Neural progenitor cell (in vitro differentiated cells): ENCODE measurements at regions not wholly inside any gene's neighbourhood (a gene's known extent, or its start where the extent isn't known, plus 50 kb on each side); places are given as distances from the start of the nearest gene placed in this dataset.
"Not testable (repeated sequence)": the region's sequence is repeated elsewhere in the genome, so short reads cannot be mapped to it uniquely, and the experiment has no call there.

ENCODE experiments used
- DNase-seq: peaks from one replicate; pipeline ENCODE4 v3.0.0-alpha.2; 2016; ENCODE audit warnings: low spot score
- H2AFZ ChIP-seq: fragments of 200-600 bp; sonication (generic); replicated peaks from 2 replicates; pipeline ENCODE4 v1.6.1; 2016; ENCODE audit warnings: antibody characterized with exemption
- H3F3A ChIP-seq: fragments of 200-600 bp; sonication (generic); 2 replicates; pipeline ENCODE4 v1.6.1; 2016; ENCODE audit warnings: antibody characterized with exemption, low read depth
- H3K27ac ChIP-seq: fragments of 200-600 bp; sonication (generic); 2 replicates; pipeline ENCODE4 v1.5.1; 2016; ENCODE audit warnings: mild to moderate bottlenecking
- H3K27me3 ChIP-seq: fragments of 200-600 bp; sonication (generic); 2 replicates; pipeline ENCODE4 v1.6.1; 2016; ENCODE audit warnings: mild to moderate bottlenecking, moderate library complexity
- H3K36me3 ChIP-seq: fragments of 200-600 bp; sonication (generic); 2 replicates; pipeline ENCODE4 v1.5.1; 2016
- H3K4me1 ChIP-seq: fragments of 200-600 bp; sonication (generic); 2 replicates; pipeline ENCODE4 v1.6.1; 2016; ENCODE audit warnings: mixed run types
- H3K4me2 ChIP-seq: fragments of 200-600 bp; sonication (generic); 2 replicates; pipeline ENCODE4 v1.6.1; 2016
- H3K4me3 ChIP-seq: fragments of 200-600 bp; sonication (generic); 2 replicates; pipeline ENCODE4 v1.5.1; 2016
- H3K79me2 ChIP-seq: fragments of 200-600 bp; sonication (generic); 2 replicates; pipeline ENCODE4 v1.6.1; 2016; ENCODE audit warnings: low read depth
- H3K9ac ChIP-seq: fragments of 200-600 bp; sonication (generic); 2 replicates; pipeline ENCODE4 v1.6.1; 2016
- H3K9me3 ChIP-seq: fragments of 200-600 bp; sonication (generic); 2 replicates; pipeline ENCODE4 v1.5.1; 2016; ENCODE audit warnings: low read depth
- H4K20me1 ChIP-seq: fragments of 200-600 bp; sonication (generic); 2 replicates; pipeline ENCODE4 v1.6.1; 2016; ENCODE audit warnings: low read depth
- H3K27ac Mint-ChIP-seq: 3 replicates; pipeline ENCODE4 v1.8.0; 2021; ENCODE audit warnings: mixed read lengths
- H3K27me3 Mint-ChIP-seq: 2 replicates; pipeline ENCODE4 v1.8.0; 2022; ENCODE audit warnings: low read depth, mild to moderate bottlenecking, inconsistent platforms, moderate library complexity, mixed read lengths; ENCODE audit not compliant: insufficient read depth
- H3K36me3 Mint-ChIP-seq: 3 replicates; pipeline ENCODE4 v1.8.0; 2021; ENCODE audit warnings: mixed read lengths
- H3K4me1 Mint-ChIP-seq: 3 replicates; pipeline ENCODE4 v1.8.0; 2021; ENCODE audit warnings: mixed read lengths
- H3K4me3 Mint-ChIP-seq: 3 replicates; pipeline ENCODE4 v1.8.0; 2021; ENCODE audit warnings: mild to moderate bottlenecking, moderate library complexity, mixed read lengths
- H3K9me3 Mint-ChIP-seq: 3 replicates; pipeline ENCODE4 v1.8.0; 2020; ENCODE audit warnings: mixed read lengths
- CTCF ChIP-seq: fragments of 200-600 bp; sonication (generic); IDR thresholded peaks from 2 replicates; pipeline ENCODE4 v1.5.1; 2017; ENCODE audit warnings: antibody characterized with exemption, mild to moderate bottlenecking
- EZH2 ChIP-seq: fragments of 200-600 bp; sonication (generic); IDR thresholded peaks from 2 replicates; pipeline ENCODE4 v1.6.1; 2017; ENCODE audit warnings: antibody characterized with exemption, mild to moderate bottlenecking, moderate library complexity
- EZH2phosphoT487 ChIP-seq: fragments of 200-600 bp; sonication (generic); IDR thresholded peaks from 2 replicates; pipeline ENCODE4 v1.6.1; 2017; ENCODE audit warnings: antibody characterized with exemption

DNA sequence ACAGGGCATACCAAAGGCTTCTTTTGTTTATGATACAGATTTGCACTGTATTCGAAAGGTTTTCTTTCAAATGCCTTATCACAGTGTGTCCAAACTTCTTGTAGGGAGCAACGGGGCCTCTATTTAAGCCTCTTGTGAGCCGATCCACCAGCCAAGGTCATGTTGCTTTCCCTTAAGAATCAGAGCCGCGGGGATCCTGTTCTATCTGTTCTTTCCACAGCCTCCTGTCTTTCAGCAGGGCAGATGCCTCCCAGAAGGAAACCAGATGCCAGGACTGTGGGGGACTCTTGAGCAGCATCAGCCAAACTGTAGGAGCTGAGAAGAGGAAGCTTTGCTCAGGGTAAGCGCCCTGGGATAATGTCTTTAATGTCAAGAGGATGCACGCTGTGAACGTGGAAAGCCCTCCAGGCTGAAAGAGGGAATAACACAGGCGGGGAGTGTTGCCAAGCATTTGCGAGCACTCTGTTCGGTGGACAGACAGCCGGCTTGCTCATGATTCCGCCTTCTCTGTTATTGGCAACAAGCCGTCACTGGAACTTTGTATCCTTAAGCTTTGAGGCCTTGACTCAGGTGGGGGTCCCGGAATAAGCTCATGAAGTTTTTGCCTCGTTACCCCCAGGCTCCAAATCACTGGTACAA is 279.8 kb upstream of the FRG1 start:
- H3K36me3 Mint-ChIP-seq: no peaks in the 10 kb centered on the region

GRCh38 chr4:189664693-189665250 is 275.9 kb upstream of the FRG1 start:
- Mint-ChIP-seq H3K27ac (no peak overlapping the region), H3K36me3 (no peaks in the 10 kb centered on the region), H3K9me3 (peaks cover 8% of the 10 kb centered on the region), H3K4me3 (no peak overlapping the region), H3K4me1 (peaks cover 4% of the 10 kb centered on the region), H3K27me3 (no peaks in the 10 kb centered on the region)
- peaks cover 6% of the 10 kb centered on the region for H3K4me1 ChIP-seq
- TF ChIP-seq EZH2phosphoT487: no peak
- no peak for TF ChIP-seq CTCF
- TF ChIP-seq EZH2: no peak
- no peak overlapping the region for H3K27ac ChIP-seq
- no peak overlapping the region for H3K9ac ChIP-seq
- H2AFZ ChIP-seq: no peak overlapping the region
- no peak overlapping the region for H3K4me2 ChIP-seq
- H3K27me3 ChIP-seq: peaks cover 15% of the 10 kb centered on the region
- H3K79me2 ChIP-seq: no peaks in the 10 kb centered on the region
- H3F3A ChIP-seq: peaks cover 9% of the 10 kb centered on the region
- H4K20me1 ChIP-seq: no peaks in the 10 kb centered on the region
- no peaks in the 10 kb centered on the region for H3K36me3 ChIP-seq
- no peak overlapping the region for H3K4me3 ChIP-seq
- no peaks in the 10 kb centered on the region for H3K9me3 ChIP-seq
- DNase-seq: no peak

More for the DNA sequence above, 279.8 kb upstream of the FRG1 start:
- Histone ChIP-seq H3K9me3 (no peaks in the 10 kb centered on the region), H3K79me2 (no peaks in the 10 kb centered on the region), H3K4me1 (peaks cover 4% of the 10 kb centered on the region), H4K20me1 (no peaks in the 10 kb centered on the region), H2AFZ (no peak overlapping the region), H3F3A (peaks cover 7% of the 10 kb centered on the region), H3K36me3 (no peaks in the 10 kb centered on the region), H3K4me3 (no peak overlapping the region), H3K9ac (no peak overlapping the region), H3K27ac (no peak overlapping the region), H3K4me2 (no peak overlapping the region), H3K27me3 (peaks cover 24% of the 10 kb centered on the region)
- DNase-seq: no peak
- Mint-ChIP-seq H3K27ac (no peak overlapping the region), H3K9me3 (peaks cover 11% of the 10 kb centered on the region), H3K4me1 (peaks cover 4% of the 10 kb centered on the region), H3K4me3 (no peak overlapping the region), H3K27me3 (peaks cover 2% of the 10 kb centered on the region)
- no peak for TF ChIP-seq CTCF
- TF ChIP-seq EZH2phosphoT487: no peak
- no peak for TF ChIP-seq EZH2

DNA sequence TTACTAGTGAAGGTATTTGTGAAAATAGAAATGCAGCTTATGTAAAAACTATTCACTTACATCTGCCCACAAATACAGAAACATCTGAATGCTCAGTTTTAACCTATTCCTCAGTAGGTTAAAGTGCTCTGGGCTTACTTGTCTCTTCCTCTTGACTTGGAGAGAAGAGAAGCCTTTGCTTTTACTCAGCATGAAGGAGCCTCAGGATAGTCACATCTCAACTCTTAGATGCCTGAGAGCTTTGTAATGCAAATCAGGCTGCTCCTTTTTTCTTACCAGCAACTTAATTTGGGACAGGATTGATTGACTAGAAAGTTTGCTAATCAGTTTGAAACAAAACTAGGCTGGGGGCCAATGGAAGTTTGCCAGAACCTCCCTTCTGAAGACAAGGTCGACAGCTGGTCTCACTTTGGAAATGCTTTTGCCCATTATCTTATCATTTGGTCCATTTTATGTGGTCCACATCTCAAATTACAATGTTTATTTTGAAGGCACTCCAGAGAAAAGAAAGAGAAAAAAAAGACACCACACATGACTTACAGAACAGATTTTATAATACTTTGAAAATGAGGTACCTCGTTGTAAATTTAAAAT is 274.9 kb upstream of the FRG1 start:
- H3K4me3 Mint-ChIP-seq, H3K4me1 Mint-ChIP-seq, H3K27me3 Mint-ChIP-seq, H3F3A ChIP-seq, H3K4me2 ChIP-seq, H4K20me1 ChIP-seq, H3K36me3 Mint-ChIP-seq, H3K27ac ChIP-seq, H3K36me3 ChIP-seq, H3K9ac ChIP-seq, H3K9me3 ChIP-seq, H3K4me1 ChIP-seq, H3K9me3 Mint-ChIP-seq, H3K27ac Mint-ChIP-seq, H3K79me2 ChIP-seq, H3K4me3 ChIP-seq, H2AFZ ChIP-seq, H3K27me3 ChIP-seq: not testable (repeated sequence)
- peak; percentile 38 for DNase-seq

DNA sequence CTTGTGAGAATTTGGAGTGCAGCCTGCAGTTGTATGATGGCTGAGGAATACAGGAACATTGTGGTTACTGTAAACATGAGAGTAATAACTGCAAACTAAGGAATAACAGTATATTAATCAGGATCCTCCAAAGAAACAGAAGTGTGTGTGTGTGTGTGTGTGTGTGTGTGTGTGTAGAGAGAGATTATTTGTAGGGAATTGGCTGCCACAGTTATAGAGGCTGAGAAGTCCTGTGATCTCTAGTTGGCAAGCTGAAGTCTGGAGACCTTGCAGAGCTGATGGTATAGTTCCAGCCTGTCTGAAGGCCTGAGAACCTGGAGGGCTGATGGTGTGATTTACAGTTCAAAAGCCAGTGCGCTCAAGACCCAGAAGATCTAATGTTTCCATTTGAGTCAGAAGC is 273.3 kb upstream of the FRG1 start:
- H3K4me1 ChIP-seq, H4K20me1 ChIP-seq, H2AFZ ChIP-seq, H3K27me3 ChIP-seq, H3K9ac ChIP-seq, H3K4me2 ChIP-seq, H3K36me3 ChIP-seq, H3K4me3 Mint-ChIP-seq, H3K9me3 Mint-ChIP-seq, H3K27ac ChIP-seq, H3F3A ChIP-seq, H3K4me1 Mint-ChIP-seq, DNase-seq, H3K27me3 Mint-ChIP-seq, H3K36me3 Mint-ChIP-seq, H3K27ac Mint-ChIP-seq, H3K79me2 ChIP-seq, H3K4me3 ChIP-seq, H3K9me3 ChIP-seq: not testable (repeated sequence)

DNA sequence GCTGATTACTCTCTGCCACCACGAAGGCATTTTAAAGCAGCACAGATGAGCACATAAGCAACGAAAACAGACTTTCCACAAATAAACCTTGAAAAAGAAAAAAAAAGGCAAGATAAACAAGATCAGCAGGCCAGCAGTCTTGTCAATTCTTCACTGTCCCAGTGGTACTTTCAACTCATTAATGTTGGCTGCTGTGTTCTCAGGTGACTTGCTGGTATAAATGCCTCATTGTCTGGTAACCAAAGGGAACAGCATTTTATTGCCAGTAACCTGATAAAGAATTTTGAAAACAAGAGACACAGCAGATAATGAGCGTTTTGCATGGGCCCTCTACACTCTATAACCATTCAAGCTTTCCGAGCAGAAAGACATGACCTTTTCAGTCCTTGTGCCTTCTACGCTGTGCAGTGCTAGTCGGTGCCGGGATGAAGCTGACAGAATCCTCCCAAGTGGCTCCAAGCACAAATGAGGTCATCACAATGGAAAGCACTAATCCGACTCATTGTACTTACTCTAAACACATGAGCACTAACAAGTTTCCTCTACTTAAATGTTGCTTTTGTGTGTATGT is 242.9 kb upstream of the FRG1 start:
- not testable (repeated sequence) for H3K27me3 ChIP-seq, H2AFZ ChIP-seq, H3K27me3 Mint-ChIP-seq, H3K9me3 Mint-ChIP-seq, H3K36me3 ChIP-seq, H3K9me3 ChIP-seq, H3K4me2 ChIP-seq, DNase-seq, H4K20me1 ChIP-seq, H3K4me3 ChIP-seq, H3K79me2 ChIP-seq, H3K36me3 Mint-ChIP-seq, H3K4me3 Mint-ChIP-seq, H3F3A ChIP-seq, H3K27ac Mint-ChIP-seq, H3K4me1 Mint-ChIP-seq, H3K27ac ChIP-seq, H3K4me1 ChIP-seq, H3K9ac ChIP-seq

DNA sequence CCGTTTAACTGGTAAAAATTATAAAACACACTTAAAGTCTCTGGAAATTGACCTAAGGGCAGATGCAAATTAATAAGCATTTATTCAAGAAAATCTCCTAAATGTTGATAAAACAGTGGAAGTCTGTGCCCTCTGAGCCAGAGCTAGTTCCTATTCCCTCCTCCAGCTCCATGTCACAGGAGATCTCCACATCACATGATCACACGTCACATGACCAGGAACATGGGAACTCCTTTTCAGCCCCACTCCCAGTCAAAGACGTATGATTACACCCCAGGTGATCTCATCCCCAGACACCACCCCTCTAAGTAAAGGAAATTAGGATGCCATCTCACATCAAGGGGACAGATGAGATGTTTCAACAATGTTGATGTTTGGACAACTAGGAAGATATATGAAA is 237.7 kb upstream of the FRG1 start:
- DNase-seq, H3K27me3 Mint-ChIP-seq: not testable (repeated sequence)

More for the DNA sequence above, 237.7 kb upstream of the FRG1 start:
- not testable (repeated sequence) for H3K4me1 ChIP-seq, H3K4me2 ChIP-seq, H3F3A ChIP-seq, H3K9me3 Mint-ChIP-seq, H3K4me1 Mint-ChIP-seq, H3K79me2 ChIP-seq, H3K4me3 ChIP-seq, H3K27me3 ChIP-seq, H3K9me3 ChIP-seq, H3K36me3 ChIP-seq, H2AFZ ChIP-seq, H3K27ac ChIP-seq, H4K20me1 ChIP-seq, H3K36me3 Mint-ChIP-seq, H3K27ac Mint-ChIP-seq, H3K4me3 Mint-ChIP-seq, H3K9ac ChIP-seq
